Adrenal gland (tissue), 5 donors: ENCODE measurements at regions not wholly inside any gene's neighbourhood (a gene's known extent, or its start where the extent isn't known, plus 50 kb on each side); places are given as distances from the start of the nearest gene placed in this dataset.

Source experiments
- POLR2A ChIP-seq, 2 donors: fragments of 450-650 bp; IDR thresholded peaks; one replicate each; pipeline ENCODE4 v1.6.1; 2017; ENCODE audit warnings: antibody characterized with exemption in 2 of 2, mild to moderate bottlenecking in 2 of 2, moderate library complexity in 1 of 2
- TF ChIP-seq, protein P1 (sequence below), 6 experiments: fragments of 450-650 bp in 4 of 6; fragments of 200-600 bp in 2 of 6; sonication (generic) in 1 of 6; IDR thresholded peaks; 1 replicate in 5 of 6; 2 replicates in 1 of 6; pipeline versions ENCODE4 v1.5.1 to v1.8.0; 2016 to 2021; ENCODE audit warnings: antibody characterized with exemption in 6 of 6, mild to moderate bottlenecking in 2 of 6, moderate library complexity in 1 of 6
- donor health status: DM: no; HTN: no; CAD: no.

DNA sequence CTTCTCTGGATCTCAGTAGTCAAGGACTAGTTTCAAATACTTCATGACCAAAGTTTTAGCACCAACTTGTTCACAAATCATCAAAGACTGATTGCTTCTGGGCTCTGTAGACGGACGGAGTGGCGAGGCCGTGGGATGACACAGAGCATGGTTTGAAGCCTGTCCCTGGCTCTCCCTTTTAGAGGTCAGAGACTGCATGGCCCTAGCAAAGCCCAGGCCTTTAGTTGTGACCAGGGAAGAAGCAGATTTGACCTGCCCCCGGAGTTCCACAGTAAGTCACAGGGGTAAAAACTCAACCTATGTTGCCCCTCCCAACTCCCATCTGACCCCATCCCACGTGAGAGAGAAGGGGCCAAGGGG, 90.4 kb downstream of the SYNE3 start:
- TF ChIP-seq, protein P1, sequence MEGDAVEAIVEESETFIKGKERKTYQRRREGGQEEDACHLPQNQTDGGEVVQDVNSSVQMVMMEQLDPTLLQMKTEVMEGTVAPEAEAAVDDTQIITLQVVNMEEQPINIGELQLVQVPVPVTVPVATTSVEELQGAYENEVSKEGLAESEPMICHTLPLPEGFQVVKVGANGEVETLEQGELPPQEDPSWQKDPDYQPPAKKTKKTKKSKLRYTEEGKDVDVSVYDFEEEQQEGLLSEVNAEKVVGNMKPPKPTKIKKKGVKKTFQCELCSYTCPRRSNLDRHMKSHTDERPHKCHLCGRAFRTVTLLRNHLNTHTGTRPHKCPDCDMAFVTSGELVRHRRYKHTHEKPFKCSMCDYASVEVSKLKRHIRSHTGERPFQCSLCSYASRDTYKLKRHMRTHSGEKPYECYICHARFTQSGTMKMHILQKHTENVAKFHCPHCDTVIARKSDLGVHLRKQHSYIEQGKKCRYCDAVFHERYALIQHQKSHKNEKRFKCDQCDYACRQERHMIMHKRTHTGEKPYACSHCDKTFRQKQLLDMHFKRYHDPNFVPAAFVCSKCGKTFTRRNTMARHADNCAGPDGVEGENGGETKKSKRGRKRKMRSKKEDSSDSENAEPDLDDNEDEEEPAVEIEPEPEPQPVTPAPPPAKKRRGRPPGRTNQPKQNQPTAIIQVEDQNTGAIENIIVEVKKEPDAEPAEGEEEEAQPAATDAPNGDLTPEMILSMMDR (IDR thresholded peaks at IDR 0.05), result no peak
- TF ChIP-seq POLR2A (IDR thresholded peaks at IDR 0.05), result no peak
